PC-3 (cell line): ENCODE measurements at regions not wholly inside any gene's neighbourhood (a gene's known extent, or its start where the extent isn't known, plus 50 kb on each side); places are given as distances from the start of the nearest gene placed in this dataset.
A peak's percentile ranks its signal among the peaks of the same experiment; 100 is the strongest.

Source experiments
- ATAC-seq: fragments of 200-7000 bp; cut with Tn5 transposase; 2 replicates; pipeline ENCODE4 v1.9.1; 2020; ENCODE audit warnings: mild to moderate bottlenecking, moderate library complexity
- BruUV-seq: library from RNA; stranded (reverse); fragments of 400-500 nt; replicated peaks from 2 replicates; lab custom pipeline; 2021; lab: Mats Ljungman, UMichigan
- CTCF ChIA-PET: fragments of 300-600 bp; sonication (Branson Sonifier 250); formaldehyde crosslinking; loops from one replicate; lab custom pipeline; 2022; ENCODE audit warnings: antibody characterized with exemption; lab: Charles Lee
- POLR2A ChIA-PET: fragments of 300-600 bp; sonication (Branson Sonifier 250); formaldehyde crosslinking; loops from one replicate; lab custom pipeline; 2022; ENCODE audit warnings: antibody characterized with exemption; ENCODE audit not compliant: unreplicated experiment; lab: Charles Lee
- DNase-seq: peaks from one replicate; pipeline ENCODE4 v3.0.0-alpha.2; 2015
- H2AFZ ChIP-seq: fragments of 300-600 bp; sonication (generic); 2 replicates; pipeline ENCODE4 v1.6.0; 2016; ENCODE audit warnings: antibody characterized with exemption, low read length
- H3F3A ChIP-seq: fragments of 300-600 bp; sonication (generic); one replicate; pipeline ENCODE4 v1.6.0; 2017; ENCODE audit warnings: antibody characterized with exemption, low read length, control low read depth, mild to moderate bottlenecking; ENCODE audit not compliant: unreplicated experiment
- H3K27ac ChIP-seq: fragments of 300-600 bp; sonication (generic); 2 replicates; pipeline ENCODE4 v1.5.1; 2016; ENCODE audit warnings: mild to moderate bottlenecking, low read length
- H3K27me3 ChIP-seq: fragments of 300-600 bp; sonication (generic); 2 replicates; pipeline ENCODE4 v1.6.1; 2016; ENCODE audit warnings: low read length, mixed read lengths
- H3K36me3 ChIP-seq: fragments of 300-600 bp; sonication (generic); 2 replicates; pipeline ENCODE4 v1.6.1; 2016; ENCODE audit warnings: low read depth, mixed run types, low read length, mixed read lengths
- H3K4me1 ChIP-seq: fragments of 300-600 bp; sonication (generic); 2 replicates; pipeline ENCODE4 v1.5.1; 2016; ENCODE audit warnings: low read length; ENCODE audit not compliant: insufficient read depth
- H3K4me2 ChIP-seq: fragments of 300-600 bp; sonication (generic); 2 replicates; pipeline ENCODE4 v1.6.0; 2016; ENCODE audit warnings: low read length
- H3K4me3 ChIP-seq: fragments of 300-600 bp; sonication (generic); 2 replicates; pipeline ENCODE4 v1.5.1; 2016; ENCODE audit warnings: mild to moderate bottlenecking, low read length, mixed read lengths
- H3K79me2 ChIP-seq: fragments of 300-600 bp; sonication (generic); 2 replicates; pipeline ENCODE4 v1.6.1; 2017; ENCODE audit warnings: low read length, mixed read lengths
- H3K9ac ChIP-seq: fragments of 300-600 bp; sonication (generic); 2 replicates; pipeline ENCODE4 v1.6.0; 2016; ENCODE audit warnings: mild to moderate bottlenecking, low read length
- H3K9me2 ChIP-seq: fragments of 300-600 bp; sonication (generic); replicated peaks from 2 replicates; pipeline ENCODE4 v1.6.1; 2016; ENCODE audit warnings: mixed run types, low read length, mixed read lengths
- H3K9me3 ChIP-seq: fragments of 300-600 bp; sonication (generic); 2 replicates; pipeline ENCODE4 v1.6.1; 2016; ENCODE audit warnings: low read length, mixed read lengths
- H4K20me1 ChIP-seq: fragments of 300-600 bp; sonication (generic); 2 replicates; pipeline ENCODE4 v1.6.1; 2016; ENCODE audit warnings: low read length, mixed read lengths
- EZH2 ChIP-seq: fragments of 300-600 bp; sonication (generic); IDR thresholded peaks from one replicate; pipeline ENCODE4 v1.6.1; 2017; ENCODE audit warnings: antibody characterized with exemption, mild to moderate bottlenecking, low read length; ENCODE audit not compliant: unreplicated experiment
- EZH2phosphoT487 ChIP-seq: fragments of 300-600 bp; sonication (generic); IDR thresholded peaks from 2 replicates; pipeline ENCODE4 v1.6.1; 2018; ENCODE audit warnings: mild to moderate bottlenecking, antibody characterized with exemption, low read length, borderline replicate concordance
- intact Hi-C: fragments of 100-400 bp; cut with micrococcal nuclease; formaldehyde crosslinking; loops from 2 replicates; pipeline ENCODE4 v1.9.0; 2023
- TF ChIP-seq, protein P1 (sequence below): fragments of 300-600 bp; sonication (generic); conservative IDR thresholded peaks from 2 replicates; pipeline ENCODE4 v1.5.1; 2017; ENCODE audit warnings: antibody characterized with exemption, low read depth, mild to moderate bottlenecking, low read length

DNA sequence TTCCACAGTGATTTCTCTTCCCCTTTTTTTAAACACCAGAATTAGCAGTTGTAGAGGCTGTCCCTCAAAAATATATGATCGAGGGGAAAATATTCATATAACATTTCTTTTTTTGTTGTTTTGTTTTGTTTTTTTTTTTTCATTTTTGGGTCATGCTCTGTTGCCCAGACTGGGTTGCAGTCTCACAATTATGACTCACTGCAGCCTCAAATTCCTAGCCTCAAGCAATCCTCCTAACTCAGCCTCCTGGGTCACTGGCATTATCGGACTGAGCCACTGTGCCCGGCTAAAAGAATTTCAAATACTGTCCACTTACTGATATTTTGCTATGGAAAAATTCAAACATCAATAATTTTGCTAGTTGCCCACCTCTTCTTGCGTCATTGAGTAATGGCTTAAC, 134.0 kb downstream of the HFE start:
- no peak for TF ChIP-seq EZH2phosphoT487
- TF ChIP-seq EZH2: no peak
- TF ChIP-seq, protein P1, sequence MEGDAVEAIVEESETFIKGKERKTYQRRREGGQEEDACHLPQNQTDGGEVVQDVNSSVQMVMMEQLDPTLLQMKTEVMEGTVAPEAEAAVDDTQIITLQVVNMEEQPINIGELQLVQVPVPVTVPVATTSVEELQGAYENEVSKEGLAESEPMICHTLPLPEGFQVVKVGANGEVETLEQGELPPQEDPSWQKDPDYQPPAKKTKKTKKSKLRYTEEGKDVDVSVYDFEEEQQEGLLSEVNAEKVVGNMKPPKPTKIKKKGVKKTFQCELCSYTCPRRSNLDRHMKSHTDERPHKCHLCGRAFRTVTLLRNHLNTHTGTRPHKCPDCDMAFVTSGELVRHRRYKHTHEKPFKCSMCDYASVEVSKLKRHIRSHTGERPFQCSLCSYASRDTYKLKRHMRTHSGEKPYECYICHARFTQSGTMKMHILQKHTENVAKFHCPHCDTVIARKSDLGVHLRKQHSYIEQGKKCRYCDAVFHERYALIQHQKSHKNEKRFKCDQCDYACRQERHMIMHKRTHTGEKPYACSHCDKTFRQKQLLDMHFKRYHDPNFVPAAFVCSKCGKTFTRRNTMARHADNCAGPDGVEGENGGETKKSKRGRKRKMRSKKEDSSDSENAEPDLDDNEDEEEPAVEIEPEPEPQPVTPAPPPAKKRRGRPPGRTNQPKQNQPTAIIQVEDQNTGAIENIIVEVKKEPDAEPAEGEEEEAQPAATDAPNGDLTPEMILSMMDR: no peak
- Histone ChIP-seq H3K4me2 (no peak overlapping the region), H4K20me1 (no peaks in the 10 kb centered on the region), H3F3A (peaks cover 13% of the 10 kb centered on the region), H2AFZ (no peak overlapping the region), H3K79me2 (peaks cover 19% of the 10 kb centered on the region), H3K4me3 (no peak overlapping the region), H3K4me1 (peaks cover 23% of the 10 kb centered on the region), H3K9me3 (no peaks in the 10 kb centered on the region), H3K9me2 (no peaks in the 10 kb centered on the region), H3K36me3 (no peaks in the 10 kb centered on the region), H3K27me3 (no peaks in the 10 kb centered on the region), H3K27ac (no peak overlapping the region), H3K9ac (no peak overlapping the region)
- DNase-seq: no peak
- intact Hi-C loops: loop anchor here (5.0 kb wide), 1 partner anchor 911 kb away; a partner anchor contains a TSS
- ATAC-seq: no peak
- no TSS peak for BruUV-seq
- ChIA-PET POLR2A (interaction anchor here (0.6 kb wide), 1 partner anchor 119 kb away, joined by 3 read pairs; no protein-coding TSS in a partner anchor), CTCF (no interaction called here)

DNA sequence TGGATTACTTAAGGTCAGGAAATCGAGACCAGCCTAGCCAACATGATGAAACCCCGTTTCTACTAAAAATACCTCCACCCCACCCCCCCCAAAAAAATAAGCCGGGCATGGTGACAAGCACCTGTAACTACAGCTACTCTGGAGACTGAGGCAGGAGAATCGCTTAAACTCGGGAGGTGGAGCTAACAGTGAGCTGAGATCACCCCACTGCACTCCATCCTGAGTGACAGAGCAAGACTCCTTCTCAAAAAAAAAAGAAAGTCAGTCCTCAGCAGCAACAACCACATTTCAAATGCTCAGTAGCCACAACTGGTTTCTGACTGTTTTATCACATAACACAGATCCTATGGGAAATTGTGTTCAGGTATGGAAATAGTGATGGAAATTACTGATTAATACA, 135.3 kb downstream of the HFE start:
- Histone ChIP-seq H3K27me3 (no peaks in the 10 kb centered on the region), H3K9ac (peak overlapping the region; percentile 97; the same call in 1 of the 2 replicates), H3K79me2 (peaks cover 19% of the 10 kb centered on the region), H3F3A (peaks cover 8% of the 10 kb centered on the region), H3K9me2 (no peaks in the 10 kb centered on the region), H4K20me1 (no peaks in the 10 kb centered on the region), H3K4me3 (peak overlapping the region; percentile 83), H3K27ac (peak overlapping the region; percentile 91; the same call in 1 of the 2 replicates), H3K36me3 (no peaks in the 10 kb centered on the region), H3K4me2 (peak overlapping the region; percentile 96), H3K4me1 (peaks cover 23% of the 10 kb centered on the region), H2AFZ (peak overlapping the region; percentile 77), H3K9me3 (no peaks in the 10 kb centered on the region)
- intact Hi-C loops: loop anchor here (5.0 kb wide), 1 partner anchor 910 kb away; a partner anchor contains a TSS
- ATAC-seq (no peak), DNase-seq (no peak)
- BruUV-seq: no TSS peak
- POLR2A ChIA-PET: interaction anchor here (0.6 to 1.9 kb wide), 2 partner anchors 23 to 192 kb away, joined by 3 to 10 read pairs; a partner anchor contains a TSS
- CTCF ChIA-PET: interaction anchor here (0.6 kb wide), 1 partner anchor 29 kb away, joined by 5 read pairs; a partner anchor contains a TSS
- no peak for TF ChIP-seq EZH2phosphoT487
- TF ChIP-seq, protein P1: no peak
- TF ChIP-seq EZH2: no peak

DNA sequence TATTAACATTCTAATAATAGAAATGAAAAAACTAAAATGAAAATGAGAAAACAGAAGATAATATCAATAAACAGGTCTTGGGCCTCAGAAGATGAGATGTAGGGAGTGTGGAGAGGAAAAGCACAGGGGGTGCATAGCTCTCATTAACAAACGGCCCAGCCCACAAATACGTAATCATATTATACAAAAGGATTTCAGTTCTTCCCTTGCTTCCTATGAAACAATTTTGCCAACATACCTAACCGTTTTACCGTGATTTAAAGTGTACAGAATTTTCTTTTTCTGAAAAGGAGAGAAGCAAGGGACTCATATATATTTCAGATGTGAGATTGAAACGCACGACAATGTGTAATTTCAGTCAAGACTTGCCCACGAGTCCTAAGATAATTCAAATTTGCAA, 136.0 kb downstream of the HFE start:
- Histone ChIP-seq H3K27me3 (no peaks in the 10 kb centered on the region), H3K4me2 (peak overlapping the region; percentile 96), H3K9me3 (no peaks in the 10 kb centered on the region), H3K9me2 (no peaks in the 10 kb centered on the region), H2AFZ (peak overlapping the region; percentile 77), H4K20me1 (no peaks in the 10 kb centered on the region), H3F3A (peaks cover 8% of the 10 kb centered on the region), H3K79me2 (peaks cover 19% of the 10 kb centered on the region), H3K4me3 (peak overlapping the region; percentile 83), H3K9ac (peak overlapping the region; percentile 97), H3K27ac (peak overlapping the region; percentile 91), H3K36me3 (no peaks in the 10 kb centered on the region), H3K4me1 (peaks cover 23% of the 10 kb centered on the region)
- DNase-seq: peak; percentile 28
- ATAC-seq: peak; percentile 58
- BruUV-seq: no TSS peak
- TF ChIP-seq EZH2phosphoT487: no peak
- no peak for TF ChIP-seq EZH2
- intact Hi-C loops: loop anchor here (5.0 kb wide), 1 partner anchor 909 kb away; a partner anchor contains a TSS
- CTCF ChIA-PET: no interaction called here
- POLR2A ChIA-PET: interaction anchor here (0.6 to 1.9 kb wide), 4 partner anchors 11 to 192 kb away, joined by 3 to 10 read pairs (median 6); a partner anchor contains a TSS
